K562 (cell line): ENCODE measurements at regions not wholly inside any gene's neighbourhood (a gene's known extent, or its start where the extent isn't known, plus 50 kb on each side); places are given as distances from the start of the nearest gene placed in this dataset.

Experiments used
- ATAC-seq: fragments of 200-7000 bp; cut with Tn5 transposase; 3 replicates; pipeline ENCODE4 v1.9.1; 2020; ENCODE audit warnings: moderate library complexity
- BruUV-seq: library from RNA; stranded (reverse); fragments of 400-500 nt; replicated peaks from 2 replicates; lab custom pipeline; 2021; lab: Mats Ljungman, UMichigan
- CTCF ChIA-PET: fragments of 300-600 bp; formaldehyde crosslinking; extraction: SDS; loops from one replicate; lab custom pipeline; 2021; ENCODE audit warnings: low intra/inter-chr PET ratio; lab: Yijun Ruan, JAX
- POLR2A ChIA-PET: fragments of 300-600, 350-650 bp; sonication (Branson Sonifier 250); formaldehyde crosslinking; extraction: SDS; loops from one replicate; lab custom pipeline; 2021; ENCODE audit warnings: antibody characterized with exemption, inconsistent platforms; lab: Yijun Ruan, JAX
- DNase-seq, 4 experiments: peaks; one replicate each; pipeline versions ENCODE4 v3.0.0 to v3.0.0-alpha.2; 2011 to 2018; ENCODE audit warnings: low spot score in 3 of 4, mixed read lengths in 3 of 4; ENCODE audit errors: extremely low read depth in 1 of 4
- FAIRE-seq: peaks from 2 replicates; lab custom pipeline; 2011; peaks lifted over from hg19 to GRCh38; lab: Jason Lieb, UNC
- H2AFZ ChIP-seq: 2 replicates; pipeline ENCODE4 v1.6.0; 2011; ENCODE audit warnings: low read depth, low read length, control low read depth, inconsistent platforms
- H3K27ac ChIP-seq: fragments of 200-600 bp; 3 replicates; pipeline ENCODE4 v1.8.0; 2011; ENCODE audit warnings: low read depth, mild to moderate bottlenecking, control low read depth, inconsistent platforms, low read length, moderate library complexity, mixed read lengths; ENCODE audit errors: extremely low read depth
- H3K27me3 ChIP-seq, 2 experiments: fragments of 300-600 bp in 1 of 2; 2 replicates in 1 of 2; 3 replicates in 1 of 2; pipeline versions ENCODE4 v1.6.0 to v1.8.0; 2011; ENCODE audit warnings: inconsistent platforms in 2 of 2, low read length in 2 of 2, mild to moderate bottlenecking in 1 of 2, mixed read lengths in 1 of 2, moderate library complexity in 1 of 2; ENCODE audit not compliant: control insufficient read depth in 2 of 2, insufficient read depth in 2 of 2
- H3K36me3 ChIP-seq: fragments of 300-600 bp; 3 replicates; pipeline ENCODE4 v1.8.0; 2011; ENCODE audit warnings: mild to moderate bottlenecking, low read length, inconsistent platforms; ENCODE audit not compliant: control insufficient read depth, insufficient read depth
- H3K4me1 ChIP-seq, 2 experiments: fragments of 200-600 bp in 1 of 2; replicated peaks in 1 of 2; 2 replicates in 1 of 2; 3 replicates in 1 of 2; pipeline versions ENCODE4 v1.5.1 to v1.8.0; 2011; ENCODE audit warnings: inconsistent platforms in 2 of 2, low read length in 2 of 2, mild to moderate bottlenecking in 1 of 2, mixed read lengths in 1 of 2, moderate library complexity in 1 of 2; ENCODE audit not compliant: control insufficient read depth in 2 of 2, insufficient read depth in 2 of 2
- H3K4me2 ChIP-seq: 2 replicates; pipeline ENCODE4 v1.6.1; 2011; ENCODE audit warnings: low read length, control low read depth, inconsistent platforms, mixed read lengths; ENCODE audit not compliant: insufficient read depth
- H3K4me3 ChIP-seq: fragments of 200-600 bp; sonication (generic), shearing (Covaris generic); 2 replicates; pipeline ENCODE4 v1.5.1; 2016; ENCODE audit warnings: control low read depth, inconsistent platforms
- H3K79me2 ChIP-seq: fragments of 200-600 bp; 3 replicates; pipeline ENCODE4 v1.8.0; 2011; ENCODE audit warnings: low read length, inconsistent platforms; ENCODE audit not compliant: control insufficient read depth, insufficient read depth
- H3K9ac ChIP-seq, 2 experiments: 2 replicates each; pipeline versions ENCODE4 v1.6.0 to v1.6.1; 2011; ENCODE audit warnings: low read depth in 2 of 2, low read length in 2 of 2, control low read depth in 1 of 2, inconsistent platforms in 1 of 2, mild to moderate bottlenecking in 1 of 2, mixed read lengths in 1 of 2; ENCODE audit not compliant: insufficient read depth in 1 of 2
- H3K9me1 ChIP-seq: one replicate; pipeline ENCODE4 v1.6.0; 2011; ENCODE audit warnings: inconsistent platforms, mild to moderate bottlenecking, low read length, moderate library complexity; ENCODE audit not compliant: control insufficient read depth, insufficient read depth
- H3K9me3 ChIP-seq: replicated peaks from 2 replicates; pipeline ENCODE4 v1.5.1; 2011; ENCODE audit warnings: low read depth, low read length, inconsistent platforms; ENCODE audit not compliant: control insufficient read depth, insufficient read depth
- H4K20me1 ChIP-seq: replicated peaks from 2 replicates; pipeline ENCODE4 v1.6.1; 2011; ENCODE audit warnings: low read length, inconsistent platforms, mixed read lengths; ENCODE audit not compliant: control insufficient read depth, insufficient read depth
- ESRRA ChIP-seq: fragments of 450-650 bp; IDR thresholded peaks from 2 replicates; pipeline ENCODE4 v1.6.1; 2014; ENCODE audit warnings: low read depth, mild to moderate bottlenecking, moderate library complexity, borderline replicate concordance
- KAT7 ChIP-seq: sonication (generic); formaldehyde crosslinking; IDR thresholded peaks from 2 replicates; pipeline ENCODE4 v1.8.0; 2022; ENCODE audit warnings: missing genetic modification reagents, mild to moderate bottlenecking, borderline replicate concordance
- ZNF146 ChIP-seq: IDR thresholded peaks from one replicate; pipeline ENCODE4 v1.6.1; 2018; ENCODE audit warnings: missing compliant biosample characterization; ENCODE audit not compliant: unreplicated experiment
- ZNF324 ChIP-seq: fragments of 250-450 bp; sonication (Bioruptor Pico); IDR thresholded peaks from 2 replicates; pipeline ENCODE4 v1.4.0; 2020; ENCODE audit warnings: mild to moderate bottlenecking
- WGBS: fragments of 100-300 bp; shearing (Covaris generic); methylation state at CpG from one replicate; pipeline ENCODE4 v1.1.6; 2016; ENCODE audit warnings: low coverage, mixed read lengths; ENCODE audit not compliant: insufficient coverage; ENCODE audit errors: missing lambda C conversion rate; 5-methylcytosine and 5-hydroxymethylcytosine counted together
- in situ Hi-C: fragments of 300-500 bp; cut with MboI; formaldehyde crosslinking; loops from 4 replicates; pipeline ENCODE4 v1.15.0; 2018; ENCODE audit warnings: inconsistent platforms, mixed read lengths
- intact Hi-C: fragments of 100-400 bp; cut with micrococcal nuclease; formaldehyde crosslinking; loops from 2 replicates; pipeline ENCODE4 v1.14.2; 2022

GRCh38 chr15:77692614-77693013, 59.9 kb upstream of the LINGO1 start:
- BruUV-seq = no TSS peak
- ATAC-seq = no peak
- Histone ChIP-seq H3K9me1 (no peaks in the 10 kb centered on the region), H2AFZ (no peak overlapping the region), H3K9ac (no peak overlapping the region), H3K79me2 (no peaks in the 10 kb centered on the region), H3K36me3 (no peaks in the 10 kb centered on the region)
- 3% methylated on average over 10 of the region's 11 CpGs for WGBS
- POLR2A ChIA-PET = no interaction called here
- no peak for TF ChIP-seq ZNF324
- peak; percentile 29; the same call in 1 of the 2 replicates for TF ChIP-seq ESRRA
- TF ChIP-seq, all 486 proteins: peak for 1
- no peaks in the 10 kb centered on the region for H4K20me1 ChIP-seq
- intact Hi-C loops = no loop called here
- H3K4me2 ChIP-seq = no peak overlapping the region
- H3K9me3 ChIP-seq = no peaks in the 10 kb centered on the region
- no peak overlapping the region for H3K27ac ChIP-seq
- in situ Hi-C loops = no loop called here
- no peak overlapping the region for H3K4me3 ChIP-seq
- CTCF ChIA-PET = no interaction called here
- H3K4me1 ChIP-seq = peaks cover 0 to 13% of the 10 kb centered on the region in 2 experiments; a peak in 1 of 5 replicates
- no peak for DNase-seq
- FAIRE-seq = no peak
- peaks cover 24 to 58% of the 10 kb centered on the region in 2 experiments; a peak in 4 of 5 replicates for H3K27me3 ChIP-seq

- no peak overlapping the region for H3K4me3 ChIP-seq
- no peaks in the 10 kb centered on the region for H4K20me1 ChIP-seq
- no peak overlapping the region for H3K27ac ChIP-seq
- no peaks in the 10 kb centered on the region for H3K9me1 ChIP-seq
- POLR2A ChIA-PET = no interaction called here
- DNase-seq = no peak
- H3K36me3 ChIP-seq = no peaks in the 10 kb centered on the region
- no peak overlapping the region for H2AFZ ChIP-seq
- no peaks in the 10 kb centered on the region for H3K9me3 ChIP-seq
- under 1% methylated on average over 14 of the region's 14 CpGs for WGBS
- no peak overlapping the region for H3K4me2 ChIP-seq
- in situ Hi-C loops = no loop called here
- no peak for TF ChIP-seq KAT7 (CRISPR knock-in tag)
- peak; percentile 63 for TF ChIP-seq ZNF146
- intact Hi-C loops = no loop called here
- FAIRE-seq = no peak
- peaks cover 0 to 13% of the 10 kb centered on the region in 2 experiments; a peak in 1 of 5 replicates for H3K4me1 ChIP-seq
- ATAC-seq = no peak
- peaks cover 20 to 58% of the 10 kb centered on the region in 2 experiments; a peak in 4 of 5 replicates for H3K27me3 ChIP-seq
- H3K79me2 ChIP-seq = no peaks in the 10 kb centered on the region
- CTCF ChIA-PET = no interaction called here
- BruUV-seq = no TSS peak
- no peak overlapping the region for H3K9ac ChIP-seq
Observed at GRCh38 chr15:77691607-77692006, 58.9 kb upstream of the LINGO1 start.
